ENCODE measurements at regions not wholly inside any gene's neighbourhood (a gene's known extent, or its start where the extent isn't known, plus 50 kb on each side); places are given as distances from the start of the nearest gene placed in this dataset.

DNA sequence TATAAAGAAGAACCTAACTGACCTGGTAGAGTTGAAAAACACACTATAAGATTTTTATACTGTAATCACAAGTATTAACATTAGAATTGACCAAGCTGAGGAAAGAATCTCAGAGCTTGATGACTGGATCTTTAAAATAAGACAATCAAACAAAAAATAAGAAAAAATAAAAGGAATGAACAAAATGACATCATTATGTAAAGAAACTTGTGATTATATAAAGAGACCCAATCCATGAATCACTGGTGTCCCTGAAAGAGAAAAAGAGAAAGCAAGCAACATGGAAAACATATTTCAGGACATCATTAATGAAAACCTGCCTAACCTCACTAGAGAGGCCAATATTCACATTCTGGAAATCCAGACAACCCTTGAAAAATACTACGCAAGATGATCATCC is 822.5 kb upstream of the SLITRK5 start:
- TF ChIP-seq, protein P1, sequence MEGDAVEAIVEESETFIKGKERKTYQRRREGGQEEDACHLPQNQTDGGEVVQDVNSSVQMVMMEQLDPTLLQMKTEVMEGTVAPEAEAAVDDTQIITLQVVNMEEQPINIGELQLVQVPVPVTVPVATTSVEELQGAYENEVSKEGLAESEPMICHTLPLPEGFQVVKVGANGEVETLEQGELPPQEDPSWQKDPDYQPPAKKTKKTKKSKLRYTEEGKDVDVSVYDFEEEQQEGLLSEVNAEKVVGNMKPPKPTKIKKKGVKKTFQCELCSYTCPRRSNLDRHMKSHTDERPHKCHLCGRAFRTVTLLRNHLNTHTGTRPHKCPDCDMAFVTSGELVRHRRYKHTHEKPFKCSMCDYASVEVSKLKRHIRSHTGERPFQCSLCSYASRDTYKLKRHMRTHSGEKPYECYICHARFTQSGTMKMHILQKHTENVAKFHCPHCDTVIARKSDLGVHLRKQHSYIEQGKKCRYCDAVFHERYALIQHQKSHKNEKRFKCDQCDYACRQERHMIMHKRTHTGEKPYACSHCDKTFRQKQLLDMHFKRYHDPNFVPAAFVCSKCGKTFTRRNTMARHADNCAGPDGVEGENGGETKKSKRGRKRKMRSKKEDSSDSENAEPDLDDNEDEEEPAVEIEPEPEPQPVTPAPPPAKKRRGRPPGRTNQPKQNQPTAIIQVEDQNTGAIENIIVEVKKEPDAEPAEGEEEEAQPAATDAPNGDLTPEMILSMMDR (IDR thresholded peaks at IDR 0.05; ENCODE audit: borderline replicate concordance, control extremely low read depth, extremely low read depth, insufficient read depth, missing control alignments) = no peak
- in situ Hi-C loops (cut with MboI; ENCODE audit: low sequenced_read_pairs, unreplicated experiment) = no loop called here
- no peak for DNase-seq (ENCODE audit: low spot score)

GRCh38 chr13:86856991-86857390 is 814.2 kb upstream of the SLITRK5 start:
- in situ Hi-C loops (cut with MboI; ENCODE audit: low sequenced_read_pairs, unreplicated experiment) = no loop called here
- no peak for DNase-seq (ENCODE audit: low spot score)
- TF ChIP-seq, protein P1 (IDR thresholded peaks at IDR 0.05; ENCODE audit: borderline replicate concordance, control extremely low read depth, extremely low read depth, insufficient read depth, missing control alignments) = no peak

- DNase-seq (ENCODE audit: low spot score) = no peak
- TF ChIP-seq, protein P1 (IDR thresholded peaks at IDR 0.05; ENCODE audit: borderline replicate concordance, control extremely low read depth, extremely low read depth, insufficient read depth, missing control alignments) = no peak
- in situ Hi-C loops (cut with MboI; ENCODE audit: low sequenced_read_pairs, unreplicated experiment) = no loop called here
Observed at GRCh38 chr13:86858216-86858615, 813.0 kb upstream of the SLITRK5 start.

DNA sequence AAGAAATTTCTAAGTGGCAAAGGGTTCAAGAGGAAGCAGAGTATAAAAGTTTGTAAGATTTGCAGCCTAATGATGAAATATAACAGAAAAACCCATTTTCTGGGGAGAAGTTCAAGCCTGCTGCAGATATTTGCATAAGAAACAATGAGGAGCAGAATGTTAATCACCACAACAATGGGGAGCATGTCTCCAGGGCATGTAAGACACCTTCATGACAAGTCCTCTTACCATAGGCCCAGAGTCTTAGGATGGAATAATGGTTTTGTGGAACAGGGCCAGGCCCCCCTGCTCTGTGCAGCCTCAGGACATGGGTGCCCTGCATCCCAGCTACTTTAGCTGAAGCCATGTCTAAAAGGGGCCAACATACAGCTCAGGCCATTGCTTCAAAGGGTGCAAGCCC is 809.0 kb upstream of the SLITRK5 start:
- in situ Hi-C loops (cut with MboI; ENCODE audit: low sequenced_read_pairs, unreplicated experiment) = no loop called here
- DNase-seq (ENCODE audit: low spot score) = no peak
- TF ChIP-seq, protein P1 (IDR thresholded peaks at IDR 0.05; ENCODE audit: borderline replicate concordance, control extremely low read depth, extremely low read depth, insufficient read depth, missing control alignments) = no peak

DNA sequence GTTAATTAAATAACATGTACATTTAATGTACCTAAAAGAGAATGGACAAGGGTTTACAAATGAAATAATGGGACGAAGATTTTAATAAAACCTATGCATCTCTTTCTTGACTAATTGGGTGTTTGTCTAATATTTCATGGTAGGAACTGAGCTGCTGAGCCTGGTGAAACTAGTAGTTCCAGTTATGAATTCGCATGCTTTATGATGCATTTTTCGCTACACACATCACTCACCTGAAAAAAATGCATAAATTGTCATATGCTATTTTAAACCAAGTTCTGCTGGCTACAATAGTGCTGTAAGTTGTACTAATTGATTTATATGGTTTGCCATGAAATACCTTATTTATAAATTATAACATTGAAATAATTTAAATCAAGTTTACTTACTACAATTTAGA is 806.8 kb upstream of the SLITRK5 start:
- no peak for DNase-seq (ENCODE audit: low spot score)
- TF ChIP-seq, protein P1 (IDR thresholded peaks at IDR 0.05; ENCODE audit: borderline replicate concordance, control extremely low read depth, extremely low read depth, insufficient read depth, missing control alignments) = no peak
- in situ Hi-C loops (cut with MboI; ENCODE audit: low sequenced_read_pairs, unreplicated experiment) = no loop called here

DNA sequence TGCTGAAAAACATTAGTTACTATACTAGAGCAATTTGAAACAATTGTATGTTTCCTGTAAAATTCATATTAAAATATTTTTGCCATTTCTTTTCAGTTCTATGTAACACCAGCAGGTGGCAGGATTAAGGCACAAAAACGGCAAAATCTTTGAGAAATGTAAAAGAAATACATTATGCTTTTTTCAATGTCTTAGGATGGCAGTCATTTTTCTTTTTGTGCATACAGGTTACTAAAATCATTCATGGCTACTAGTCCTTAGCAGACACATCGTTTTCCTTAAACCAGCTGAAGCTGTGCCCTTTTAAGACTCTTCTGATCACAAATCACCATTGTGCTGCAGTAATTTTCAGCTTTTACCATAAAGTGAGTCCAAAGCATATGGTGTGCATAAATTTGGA is 800.7 kb upstream of the SLITRK5 start:
- DNase-seq (ENCODE audit: low spot score) = no peak
- in situ Hi-C loops (cut with MboI; ENCODE audit: low sequenced_read_pairs, unreplicated experiment) = no loop called here
- TF ChIP-seq, protein P1 (IDR thresholded peaks at IDR 0.05; ENCODE audit: borderline replicate concordance, control extremely low read depth, extremely low read depth, insufficient read depth, missing control alignments) = peak; percentile 49

DNA sequence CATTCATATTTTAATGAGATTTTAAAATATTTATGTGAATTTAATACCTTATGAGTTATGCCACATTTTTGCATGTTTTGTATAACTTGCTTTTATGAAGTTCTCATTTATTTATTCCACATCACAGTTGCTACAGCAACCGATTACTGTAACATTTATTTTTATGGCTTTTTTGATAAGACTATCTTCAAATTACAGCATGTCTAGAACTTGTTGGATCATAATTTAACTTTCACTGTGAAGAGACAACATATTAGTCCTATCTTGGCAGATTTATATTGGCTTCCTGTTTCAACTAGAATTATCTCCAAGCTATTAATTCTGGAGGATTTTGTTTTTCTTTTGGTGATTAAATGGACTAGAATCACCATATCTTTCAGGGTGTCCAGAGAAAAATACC is 793.7 kb upstream of the SLITRK5 start:
- TF ChIP-seq, protein P1 (IDR thresholded peaks at IDR 0.05; ENCODE audit: borderline replicate concordance, control extremely low read depth, extremely low read depth, insufficient read depth, missing control alignments) = no peak
- in situ Hi-C loops (cut with MboI; ENCODE audit: low sequenced_read_pairs, unreplicated experiment) = no loop called here
- DNase-seq (ENCODE audit: low spot score) = no peak

Data from GM13976 (cell line).